HG03575 (cell line): ENCODE measurements at regions not wholly inside any gene's neighbourhood (a gene's known extent, or its start where the extent isn't known, plus 50 kb on each side); places are given as distances from the start of the nearest gene placed in this dataset.
A peak's percentile ranks its signal among the peaks of the same experiment; 100 is the strongest.

Source experiments
- ATAC-seq: cut with Tn5 transposase; IDR thresholded peaks from one replicate; pipeline ENCODE4 v1.9.1; 2021; ENCODE audit not compliant: unreplicated experiment, insufficient number of reproducible peaks, low FRiP score; ENCODE audit errors: extremely low read depth

DNA sequence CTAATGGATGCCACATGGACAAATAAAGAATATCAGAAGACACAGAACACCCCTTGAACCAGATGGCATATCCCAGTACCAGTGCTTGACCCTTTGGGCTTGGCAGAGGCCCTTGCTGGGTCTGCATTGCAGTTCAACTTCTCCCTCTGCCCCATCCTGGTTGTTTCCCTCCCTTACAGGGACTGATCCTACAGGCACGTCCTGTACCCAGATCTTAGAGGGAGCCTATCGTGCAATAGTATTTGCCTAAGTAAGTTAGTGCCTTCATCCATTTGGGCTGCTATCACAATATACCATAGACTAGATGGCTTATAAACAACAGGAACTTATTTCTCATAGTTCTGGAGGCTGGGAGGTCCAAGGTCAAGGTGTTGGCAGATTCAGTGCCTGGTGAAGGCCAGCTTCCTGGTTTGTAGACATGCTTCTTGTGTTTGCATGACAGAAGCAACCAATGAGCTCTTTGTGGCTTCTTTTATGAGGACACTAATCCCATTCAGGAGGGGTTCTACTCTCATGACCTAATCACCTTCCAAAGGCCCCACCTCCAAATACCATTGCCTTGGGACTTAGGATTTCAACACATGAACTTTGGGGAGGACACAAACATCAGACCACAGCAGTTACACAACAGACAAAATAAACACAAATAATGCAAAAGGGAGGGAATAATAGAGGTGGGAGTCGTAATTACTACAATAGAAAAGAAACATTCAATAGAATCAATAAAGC lies 146.5 kb upstream of the MSX1 start:
- no peak for ATAC-seq

DNA sequence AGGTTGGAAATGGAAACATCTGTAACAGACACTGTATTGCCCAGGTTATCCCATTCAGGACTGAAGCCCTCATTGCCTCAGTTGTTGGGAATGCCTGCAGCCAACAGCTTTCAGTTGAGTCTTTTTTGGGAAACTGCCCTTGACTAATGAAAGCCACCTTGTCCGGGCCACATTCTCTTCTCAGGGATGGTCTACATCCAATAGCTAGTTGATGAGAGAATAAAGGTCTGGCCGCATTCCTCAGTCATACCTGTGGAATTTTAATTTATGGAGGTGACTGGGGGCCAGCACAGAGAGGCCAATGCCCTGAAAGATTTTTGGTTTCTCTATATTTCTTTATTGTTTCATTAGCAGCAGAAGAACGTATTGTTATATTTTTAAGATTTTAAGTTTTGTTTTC lies 147.6 kb upstream of the MSX1 start:
- ATAC-seq = no peak

DNA sequence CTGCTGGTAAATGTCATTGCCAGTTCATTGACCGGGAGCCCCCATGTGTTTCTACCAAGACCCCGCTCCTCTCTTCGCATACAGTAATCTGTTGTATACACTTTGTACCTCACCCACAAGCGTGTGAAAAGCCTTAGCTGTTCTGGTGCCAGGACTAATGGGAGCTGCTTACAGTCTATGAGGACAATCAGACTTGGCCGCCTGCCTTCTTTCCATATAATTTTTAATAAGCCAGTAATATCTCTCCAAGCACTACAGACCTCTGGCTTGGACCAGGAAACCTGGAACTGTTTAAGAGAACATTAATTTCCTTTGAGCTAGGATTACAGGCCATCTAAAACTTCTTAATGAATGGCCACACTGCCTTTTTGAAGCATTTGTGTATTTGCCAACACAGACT lies 149.7 kb upstream of the MSX1 start:
- no peak for ATAC-seq

DNA sequence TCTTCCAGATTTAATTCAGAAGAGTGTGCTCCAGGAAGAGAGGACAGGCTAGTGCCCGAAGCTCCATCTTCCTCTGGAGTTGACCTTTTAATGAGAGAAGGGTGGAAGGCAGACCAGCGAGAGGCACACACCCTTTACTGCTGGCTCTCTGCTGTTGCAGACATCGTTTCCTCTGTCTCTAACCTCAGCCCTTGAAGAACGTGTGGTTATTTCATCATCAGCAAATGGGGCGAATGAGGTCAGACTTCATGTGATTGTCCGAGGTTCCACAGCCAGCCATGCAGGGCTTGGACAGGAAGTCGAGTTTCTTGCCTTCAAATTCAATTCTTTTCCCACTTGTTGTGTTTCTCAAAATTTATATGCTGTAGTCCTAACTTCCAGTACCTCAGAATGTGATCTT lies 155.2 kb upstream of the MSX1 start:
- ATAC-seq = no peak

DNA sequence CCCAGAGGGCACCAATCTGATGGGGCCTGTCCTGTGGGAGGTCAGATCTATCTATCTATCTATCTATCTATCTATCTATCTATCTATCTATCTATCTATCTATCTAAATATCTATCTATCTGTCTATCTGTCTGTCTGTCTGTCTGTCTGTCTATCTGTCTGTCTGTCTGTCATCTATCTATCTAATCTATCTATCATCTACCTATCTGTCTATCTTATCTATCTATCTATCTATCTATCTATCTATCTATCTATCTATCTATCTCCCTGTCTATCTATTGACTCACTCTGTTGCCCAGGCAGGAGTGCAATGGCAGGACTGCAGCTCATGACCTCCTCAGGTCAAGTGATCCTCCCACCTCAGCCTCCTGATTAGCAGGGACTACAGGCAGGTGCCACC lies 155.7 kb upstream of the STX18 start:
- ATAC-seq = no peak

DNA sequence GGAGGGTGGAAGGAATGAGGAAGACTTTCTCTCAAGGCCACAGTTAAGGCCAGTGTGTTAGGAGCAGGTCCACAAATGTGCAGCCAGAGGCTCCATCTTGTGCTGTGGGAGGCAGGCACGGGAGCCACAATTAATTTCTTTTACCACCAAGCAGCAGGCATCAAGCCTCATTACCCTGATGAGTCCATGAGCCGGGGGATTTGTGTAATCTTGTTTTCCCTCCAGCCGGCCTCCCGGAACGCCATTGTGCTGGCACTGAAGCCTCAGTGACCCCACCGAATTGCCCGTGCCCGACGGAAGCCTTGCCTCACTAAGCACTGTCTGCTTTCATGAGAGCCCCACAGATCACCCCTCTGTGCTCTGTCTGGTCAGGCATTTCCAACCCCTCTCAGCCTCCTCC lies 154.7 kb upstream of the STX18 start:
- ATAC-seq = no peak

DNA sequence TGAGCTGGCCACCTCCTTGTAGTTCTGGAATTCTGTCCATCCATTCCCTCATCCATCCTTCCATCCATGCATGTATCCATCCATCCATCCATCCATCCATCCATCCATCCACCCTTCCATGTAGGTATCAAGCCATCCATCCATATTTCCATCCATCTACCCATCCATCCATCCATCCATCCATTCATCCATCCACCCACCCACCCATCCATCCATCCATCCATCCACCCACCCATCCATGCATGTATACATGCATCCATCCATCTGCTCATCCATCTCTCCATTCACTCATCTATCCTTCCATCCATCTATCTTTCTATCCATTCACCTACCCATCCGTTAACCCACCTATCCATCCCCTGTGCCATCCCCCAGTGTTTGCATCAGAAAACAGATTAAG lies 153.6 kb upstream of the STX18 start:
- no peak for ATAC-seq

DNA sequence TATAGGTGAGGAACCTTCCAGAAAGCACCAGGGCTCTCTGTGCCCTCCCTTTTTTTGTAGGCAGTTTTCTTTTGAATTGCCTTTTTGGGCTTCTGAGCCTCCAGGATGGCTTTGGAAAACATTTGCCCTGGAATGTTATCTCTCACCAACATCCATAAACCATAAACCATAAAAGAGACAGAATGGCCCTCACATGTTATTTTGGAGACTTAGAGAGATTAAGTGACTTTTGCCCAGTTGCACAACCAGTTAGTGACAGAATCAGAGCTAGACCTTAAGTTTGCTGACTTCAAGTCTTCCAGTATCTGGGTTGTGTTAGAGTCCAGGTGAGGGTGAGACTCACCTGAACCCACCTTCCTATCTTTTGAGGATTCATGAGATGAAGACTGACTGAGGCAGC lies 153.0 kb upstream of the STX18 start:
- no peak for ATAC-seq

DNA sequence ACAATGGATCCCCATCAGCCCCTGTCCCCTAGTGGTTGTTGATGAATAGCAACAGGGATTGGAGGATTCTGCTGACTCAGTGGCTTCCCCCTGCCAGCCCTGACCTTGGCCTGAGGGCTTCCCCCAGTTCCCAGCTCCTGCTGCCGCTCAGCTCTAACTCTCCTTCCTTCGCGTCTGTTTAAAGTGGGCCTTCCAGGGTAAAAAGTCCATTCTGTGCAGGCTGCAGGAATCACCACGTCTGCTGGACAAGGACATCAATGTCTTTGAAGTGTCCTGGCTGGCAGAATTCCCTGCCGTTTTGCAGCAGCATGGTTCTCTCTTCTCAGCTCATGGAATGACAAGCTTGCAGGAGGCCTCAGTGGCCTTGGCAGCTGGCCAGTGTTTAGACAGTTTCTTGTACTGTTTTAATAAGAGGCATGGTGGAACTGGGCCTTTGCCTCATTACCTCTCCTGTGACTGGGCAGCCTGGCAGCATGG lies 152.5 kb upstream of the STX18 start:
- ATAC-seq = no peak

DNA sequence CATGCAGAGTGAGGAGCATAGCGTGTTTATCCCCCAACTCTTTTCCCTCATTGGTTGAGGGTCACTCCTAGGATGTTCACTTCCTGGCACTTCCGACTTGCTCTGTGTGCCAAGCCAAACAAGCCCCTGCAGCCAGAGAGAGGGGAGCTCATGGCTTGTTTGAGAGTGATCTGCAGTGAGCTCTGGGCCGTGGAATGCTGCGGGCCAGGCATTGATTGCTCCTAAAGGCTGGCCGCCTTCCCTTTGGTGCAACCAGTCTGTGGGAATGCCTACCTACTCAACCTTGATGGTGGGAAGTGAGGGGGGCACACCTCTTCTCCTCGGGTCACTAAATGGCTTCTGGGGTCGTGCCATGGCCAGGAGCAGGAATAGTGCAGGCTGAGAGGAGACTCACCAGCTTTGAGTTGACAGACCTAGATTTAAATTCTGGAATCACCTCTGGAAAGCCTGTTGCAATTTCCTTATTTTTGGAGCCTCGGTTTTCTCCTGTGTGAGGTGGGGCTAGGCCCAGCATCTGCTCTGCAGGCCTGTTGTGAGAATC lies 152.0 kb upstream of the STX18 start:
- ATAC-seq = no peak

DNA sequence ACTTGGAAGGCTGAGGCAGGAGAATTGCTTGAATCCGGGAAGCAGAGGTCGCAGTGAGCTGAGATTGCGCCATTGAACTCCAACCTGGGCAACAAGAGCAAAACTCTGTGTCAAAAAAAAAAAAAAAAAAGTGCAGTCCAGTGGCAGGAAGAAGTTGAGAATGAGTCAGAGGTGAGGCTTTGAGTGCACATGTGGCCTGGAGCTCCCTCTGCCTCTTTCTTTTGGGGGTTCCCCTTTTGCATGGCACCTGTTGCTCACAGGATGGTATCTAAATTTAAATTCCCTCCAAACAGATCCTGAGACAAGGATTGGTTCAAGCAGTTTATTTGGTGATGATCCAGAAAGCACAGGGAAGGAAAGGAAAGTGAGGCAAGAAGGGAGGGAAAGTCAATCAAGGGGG lies 151.4 kb upstream of the STX18 start:
- ATAC-seq = no peak

DNA sequence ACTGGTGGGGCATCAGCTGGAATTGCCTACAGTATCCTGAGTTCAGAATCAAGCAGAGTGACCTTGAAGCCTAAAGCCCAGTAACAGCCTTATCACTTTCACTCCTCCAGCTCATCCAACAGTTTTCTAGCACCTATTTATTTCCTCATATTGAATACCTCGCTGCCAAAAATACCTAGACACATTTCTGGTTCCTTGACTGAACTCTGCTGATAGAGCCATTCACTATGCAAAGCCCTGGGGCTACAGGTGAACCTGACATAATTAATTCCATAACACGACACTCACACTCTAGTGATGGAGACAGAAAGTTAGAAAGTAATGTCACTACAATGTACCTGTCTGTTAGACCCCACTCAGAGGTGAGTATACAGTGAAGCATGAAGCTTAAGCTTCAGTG lies 149.0 kb upstream of the STX18 start:
- ATAC-seq = no peak

DNA sequence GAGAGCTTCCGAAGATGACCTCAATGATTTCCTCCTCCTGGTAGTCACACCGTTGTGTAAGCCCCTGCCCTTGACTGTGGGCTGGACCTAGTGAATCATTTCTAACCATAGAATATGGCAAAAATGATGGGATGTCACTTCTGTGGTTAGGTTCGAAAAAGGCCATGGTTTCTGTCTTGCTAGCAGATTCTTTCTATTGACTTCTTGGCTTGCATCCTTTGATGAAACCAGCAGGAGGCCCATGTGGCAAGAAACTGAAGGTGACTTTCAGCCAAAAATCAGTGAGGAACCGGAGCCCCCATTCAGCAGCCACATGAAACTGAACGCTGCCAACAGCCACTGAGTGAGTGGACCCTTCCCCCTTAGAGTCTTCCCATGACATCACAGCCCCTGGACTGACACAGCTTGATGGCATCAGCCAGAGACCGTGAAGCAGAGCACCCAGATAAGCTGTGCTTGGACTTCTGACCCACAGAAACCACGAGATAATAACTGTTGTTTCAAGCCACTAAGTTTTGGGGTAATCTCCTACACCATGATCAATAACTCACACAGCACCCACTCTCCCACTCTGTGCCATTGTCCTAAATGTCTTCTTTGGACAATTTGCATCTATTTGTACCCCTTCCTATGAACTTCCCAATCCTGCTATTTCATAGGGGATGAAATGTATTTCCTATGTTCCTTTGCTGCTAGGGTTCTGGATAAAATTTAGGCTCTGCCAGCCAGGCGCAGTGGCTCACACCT lies 148.0 kb upstream of the STX18 start:
- peak; percentile 77 for ATAC-seq

DNA sequence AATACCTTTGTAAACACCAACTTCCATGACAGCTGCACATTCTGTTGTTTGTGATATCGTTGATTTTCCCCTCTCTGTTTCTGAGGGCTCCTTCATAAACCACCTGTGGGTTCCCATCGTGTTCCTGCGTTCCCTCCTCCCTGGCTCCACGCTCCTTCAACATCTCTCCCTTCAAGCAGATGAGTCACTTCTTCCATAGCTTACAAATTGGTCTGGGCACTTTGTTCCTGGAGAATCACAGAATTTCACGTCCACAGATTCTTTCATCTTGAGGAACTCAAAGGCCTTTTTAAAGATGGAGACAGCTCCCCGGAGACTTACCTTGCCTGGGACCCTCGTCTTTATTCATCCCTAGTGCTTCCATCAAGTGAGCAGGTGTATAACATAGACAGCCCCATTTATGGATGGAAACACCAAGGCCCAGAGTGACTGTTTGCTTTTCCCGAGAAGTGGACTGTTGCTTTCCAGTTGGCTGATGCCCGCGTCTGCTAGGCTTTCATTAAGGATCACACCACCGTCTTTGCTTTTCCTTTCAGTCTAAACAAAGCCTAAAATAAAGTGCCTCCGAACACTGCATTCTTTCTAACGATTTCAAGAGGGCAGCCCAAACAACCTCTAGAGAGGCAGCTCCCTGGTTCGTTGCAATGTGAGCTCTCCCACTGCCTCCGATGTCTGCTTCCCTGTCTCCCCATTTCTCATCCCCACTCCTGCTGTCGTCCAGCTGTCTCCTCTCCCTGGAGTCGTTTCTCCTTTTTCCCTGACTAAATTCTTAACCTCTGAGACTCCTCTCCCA lies 146.3 kb upstream of the STX18 start:
- ATAC-seq = no peak

DNA sequence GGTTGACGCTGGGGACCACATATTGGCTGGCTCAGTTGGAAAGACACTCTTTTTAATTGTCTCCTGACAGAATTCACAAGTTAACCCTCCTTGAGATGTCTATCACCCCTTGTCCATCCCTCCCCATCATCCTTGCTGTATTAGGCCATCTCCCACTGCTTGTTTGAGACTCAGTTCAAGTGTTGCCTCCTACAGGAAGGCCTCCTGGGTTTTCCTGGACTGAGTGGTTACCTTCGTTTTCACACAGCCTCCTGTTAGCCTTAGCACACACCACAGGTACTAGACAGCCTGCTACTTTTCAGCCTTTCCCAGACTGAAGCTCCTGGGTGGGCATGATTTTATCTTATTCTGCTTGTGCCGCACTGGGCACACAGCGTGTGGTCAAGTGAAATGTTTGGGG lies 145.3 kb upstream of the STX18 start:
- ATAC-seq = no peak

DNA sequence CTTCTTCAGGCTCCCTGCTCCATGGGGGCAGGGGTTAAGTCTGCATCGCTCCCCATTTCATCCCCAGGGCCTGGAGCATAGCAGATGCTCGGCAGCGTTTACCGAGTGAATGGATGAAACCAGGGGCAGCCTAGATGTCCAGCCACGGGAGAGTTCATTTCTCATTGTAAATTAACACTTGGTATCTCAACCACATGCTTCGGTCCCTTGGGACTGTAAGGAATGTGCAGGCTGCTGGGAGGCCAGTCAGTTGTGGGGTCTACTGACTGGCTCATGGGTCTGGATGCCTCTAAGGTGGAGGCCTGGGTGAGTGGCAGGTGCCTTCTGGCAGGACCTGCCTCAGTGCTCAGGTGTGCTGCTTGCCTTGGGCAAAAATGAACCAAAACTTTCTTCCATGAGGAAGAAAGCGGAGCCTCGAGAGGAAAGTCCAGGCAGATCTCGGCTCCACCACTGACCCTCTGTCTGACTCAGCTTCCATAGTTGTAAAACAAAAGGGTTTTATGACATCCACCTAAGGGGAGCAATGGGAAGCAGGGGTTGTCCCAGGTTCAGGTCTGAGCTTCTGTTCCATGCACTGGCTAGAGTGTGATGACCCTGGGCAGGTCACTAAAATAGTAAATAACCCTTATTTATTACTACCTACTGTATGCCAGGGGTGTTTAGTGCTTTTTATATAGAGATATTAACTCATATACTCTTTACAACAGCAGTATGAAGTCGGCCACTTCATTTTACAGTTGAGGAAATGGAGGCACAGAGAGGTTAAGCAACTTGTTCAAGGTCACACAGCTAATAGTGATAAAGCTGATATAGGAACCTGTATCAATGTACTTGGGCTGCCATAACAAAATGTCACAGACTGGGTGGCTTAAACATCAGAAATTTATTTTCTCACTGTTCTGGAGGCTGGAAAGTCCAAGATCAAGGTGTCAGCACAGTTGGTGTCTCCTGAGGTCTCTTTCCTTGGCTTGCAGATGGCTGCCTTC lies 144.3 kb upstream of the STX18 start:
- ATAC-seq = no peak

DNA sequence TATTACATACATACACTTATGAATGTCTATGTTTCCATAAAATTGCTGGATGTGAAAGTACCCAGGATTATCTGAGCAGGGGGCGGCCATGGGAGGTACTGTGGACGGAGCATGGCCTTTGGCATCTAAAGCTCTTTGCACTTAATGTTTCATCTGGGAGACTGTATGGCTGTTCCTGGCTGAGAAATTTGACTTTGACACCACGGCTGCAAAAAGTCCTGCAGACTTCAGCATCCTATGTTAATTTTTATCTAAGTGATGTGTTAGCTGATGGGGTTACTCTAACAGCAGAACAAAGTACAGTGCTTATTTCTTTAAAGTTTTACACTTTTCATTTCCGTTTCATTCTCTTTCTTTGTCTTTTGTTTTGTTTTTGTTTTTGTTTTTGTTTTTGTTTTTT lies 139.8 kb upstream of the STX18 start:
- ATAC-seq = no peak

DNA sequence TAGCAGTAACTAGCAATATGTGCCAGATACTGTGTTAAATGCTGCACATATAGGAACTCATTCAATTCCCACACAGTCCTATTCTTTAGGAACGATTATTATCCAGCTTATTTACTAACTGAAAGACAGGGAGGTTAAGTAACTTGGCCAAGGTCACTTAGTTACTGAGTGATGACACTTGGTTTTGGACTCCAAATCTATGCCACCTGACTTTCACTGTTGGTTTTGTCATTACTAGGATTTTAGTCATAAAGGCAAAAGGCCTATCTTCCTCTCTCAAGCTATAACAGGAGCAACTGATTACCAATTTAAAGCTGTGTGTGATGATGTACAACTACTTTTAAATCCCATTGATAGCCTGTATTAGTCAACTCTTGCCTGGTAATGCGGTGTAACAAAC lies 138.9 kb upstream of the STX18 start:
- no peak for ATAC-seq

DNA sequence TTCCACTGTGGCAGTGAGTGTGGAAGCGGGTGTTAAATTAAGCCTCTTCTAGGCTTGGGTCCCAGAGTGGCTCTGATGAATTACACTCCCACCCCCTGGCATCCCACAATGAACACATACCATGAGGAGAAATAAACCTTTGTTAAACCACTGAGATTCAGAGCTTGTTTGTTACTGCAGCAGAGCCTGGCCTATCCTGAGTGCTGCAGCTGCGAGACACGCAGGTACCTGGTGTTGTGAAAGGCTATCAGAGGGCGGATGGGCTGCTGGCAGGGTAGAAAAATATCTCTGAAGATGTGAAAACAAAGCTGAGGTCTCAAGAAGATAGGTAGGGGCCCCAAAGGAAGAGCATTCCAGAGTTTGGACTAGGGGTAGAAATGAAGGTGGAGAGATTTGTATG lies 138.4 kb upstream of the STX18 start:
- no peak for ATAC-seq
